Tibial nerve (tissue), 4 donors: ENCODE measurements at regions not wholly inside any gene's neighbourhood (a gene's known extent, or its start where the extent isn't known, plus 50 kb on each side); places are given as distances from the start of the nearest gene placed in this dataset.

Source experiments
- DNase-seq, 2 donors: peaks; one replicate each; pipeline ENCODE4 v3.0.0-alpha.2; 2019; ENCODE audit warnings: low spot score in 2 of 2
- H3K27ac ChIP-seq, 4 donors: fragments of 200-600 bp; sonication (generic) in 3 of 4; one replicate each; pipeline ENCODE4 v1.5.1; 2017 to 2019; ENCODE audit warnings: mild to moderate bottlenecking in 1 of 4
- H3K27me3 ChIP-seq, 2 donors: fragments of 200-600 bp; sonication (generic) in 1 of 2; one replicate each; pipeline versions ENCODE4 v1.5.1 to v1.6.0; 2017 to 2019
- H3K36me3 ChIP-seq, 3 donors: fragments of 200-600 bp; sonication (generic); one replicate each; pipeline ENCODE4 v1.5.1; 2018 to 2019
- H3K4me1 ChIP-seq, 4 donors: fragments of 200-600 bp; sonication (generic) in 3 of 4; one replicate each; pipeline ENCODE4 v1.5.1; 2017 to 2019
- H3K4me3 ChIP-seq, 4 donors: fragments of 200-600 bp; sonication (generic) in 3 of 4; one replicate each; pipeline ENCODE4 v1.5.1; 2017 to 2019; ENCODE audit warnings: mild to moderate bottlenecking in 1 of 4, moderate library complexity in 1 of 4
- H3K9me3 ChIP-seq, 4 donors: fragments of 200-600 bp; sonication (generic) in 3 of 4; one replicate each; pipeline ENCODE4 v1.5.1; 2017 to 2019
- CTCF ChIP-seq, 5 experiments: fragments of 200-600 bp in 3 of 5; fragments of 450-650 bp in 2 of 5; sonication (generic) in 3 of 5; IDR thresholded peaks; one replicate each; pipeline ENCODE4 v1.5.1; 2016 to 2019; ENCODE audit warnings: antibody characterized with exemption in 5 of 5, mild to moderate bottlenecking in 3 of 5, moderate library complexity in 2 of 5
- EP300 ChIP-seq, 2 donors: sonication (generic); formaldehyde crosslinking; IDR thresholded peaks; one replicate each; pipeline ENCODE4 v1.6.1; 2017; ENCODE audit warnings: antibody characterized with exemption in 2 of 2, mild to moderate bottlenecking in 1 of 2
- POLR2A ChIP-seq, 2 donors: fragments of 450-650 bp; IDR thresholded peaks; one replicate each; pipeline ENCODE4 v1.6.1; 2017; ENCODE audit warnings: antibody characterized with exemption in 2 of 2, mild to moderate bottlenecking in 2 of 2, moderate library complexity in 2 of 2
- WGBS, 2 donors: methylation state at CpG; one replicate each; pipeline ENCODE4 v1.1.5; 2018; 5-methylcytosine and 5-hydroxymethylcytosine counted together

GRCh38 chr2:144946263-144946662, 426.3 kb upstream of the ZEB2 start:
- H3K4me1 ChIP-seq = peaks cover 0 to 19% (median 7%) of the 10 kb centered on the region in 4 donors
- H3K36me3 ChIP-seq = no peaks in the 10 kb centered on the region
- no peak overlapping the region for H3K4me3 ChIP-seq
- WGBS, 2 donors = 91 to 100% methylated on average over 1 of the region's 1 CpG
- DNase-seq = no peak
- H3K9me3 ChIP-seq = no peaks in the 10 kb centered on the region
- H3K27ac ChIP-seq = no peak overlapping the region
- no peaks in the 10 kb centered on the region for H3K27me3 ChIP-seq
- no peak for TF ChIP-seq CTCF (IDR thresholded peaks at IDR 0.05)
- TF ChIP-seq POLR2A (IDR thresholded peaks at IDR 0.05) = no peak
- no peak for TF ChIP-seq EP300 (IDR thresholded peaks at IDR 0.05)

- Histone ChIP-seq H3K27me3 (no peaks in the 10 kb centered on the region), H3K36me3 (no peaks in the 10 kb centered on the region), H3K4me3 (no peak overlapping the region), H3K27ac (peak overlapping the region in 2 of 4 donors; percentile 19 to 40), H3K9me3 (no peaks in the 10 kb centered on the region), H3K4me1 (peaks cover 0 to 16% (median 6%) of the 10 kb centered on the region in 4 donors)
- WGBS, 2 donors = 91 to 92% methylated on average over 5 of the region's 5 CpGs
- no peak for DNase-seq
- no peak for TF ChIP-seq POLR2A (IDR thresholded peaks at IDR 0.05)
Measured at GRCh38 chr2:144944546-144945220, 424.8 kb upstream of the ZEB2 start.

GRCh38 chr2:144943986-144944385, 424.1 kb upstream of the ZEB2 start:
- no peak for DNase-seq
- no peaks in the 10 kb centered on the region for H3K9me3 ChIP-seq
- TF ChIP-seq EP300 (IDR thresholded peaks at IDR 0.05) (no peak), POLR2A (IDR thresholded peaks at IDR 0.05) (no peak), CTCF (IDR thresholded peaks at IDR 0.05) (no peak)
- peak overlapping the region in 2 of 4 donors; percentile 19 to 40 for H3K27ac ChIP-seq
- WGBS, 2 donors = 31 to 40% methylated on average over 2 of the region's 2 CpGs
- H3K4me3 ChIP-seq = no peak overlapping the region
- H3K27me3 ChIP-seq = no peaks in the 10 kb centered on the region
- H3K36me3 ChIP-seq = no peaks in the 10 kb centered on the region
- peaks cover 0 to 22% (median 9%) of the 10 kb centered on the region in 4 donors for H3K4me1 ChIP-seq

- TF ChIP-seq EP300 (IDR thresholded peaks at IDR 0.05) (no peak), POLR2A (IDR thresholded peaks at IDR 0.05) (no peak), CTCF (IDR thresholded peaks at IDR 0.05) (no peak)
- Histone ChIP-seq H3K27me3 (no peaks in the 10 kb centered on the region), H3K27ac (peak overlapping the region in 2 of 4 donors; percentile 33 to 40), H3K9me3 (no peaks in the 10 kb centered on the region), H3K4me1 (peaks cover 0 to 28% (median 11%) of the 10 kb centered on the region in 4 donors), H3K4me3 (no peak overlapping the region), H3K36me3 (no peaks in the 10 kb centered on the region)
- no peak for DNase-seq
- WGBS, 2 donors = 47 to 48% methylated on average over 5 of the region's 5 CpGs
Measured at GRCh38 chr2:144943293-144943941, 423.5 kb upstream of the ZEB2 start.

GRCh38 chr2:144942516-144943256, 422.8 kb upstream of the ZEB2 start:
- WGBS, 2 donors = 41 to 48% methylated on average over 8 of the region's 8 CpGs
- Histone ChIP-seq H3K27me3 (no peaks in the 10 kb centered on the region), H3K4me3 (peak overlapping the region in 1 of 4 donors; percentile 2), H3K27ac (peak overlapping the region in 2 of 4 donors; percentile 40 to 54), H3K36me3 (no peaks in the 10 kb centered on the region), H3K9me3 (no peaks in the 10 kb centered on the region), H3K4me1 (peaks cover 0 to 35% (median 15%) of the 10 kb centered on the region in 4 donors)
- no peak for DNase-seq
- TF ChIP-seq CTCF (IDR thresholded peaks at IDR 0.05) (no peak), EP300 (IDR thresholded peaks at IDR 0.05) (no peak), POLR2A (IDR thresholded peaks at IDR 0.05) (no peak)
